Inferior parietal cortex (tissue), 1 donor: ENCODE measurements at regions not wholly inside any gene's neighbourhood (a gene's known extent, or its start where the extent isn't known, plus 50 kb on each side); places are given as distances from the start of the nearest gene placed in this dataset.

Source experiments
- DNase-seq: peaks from one replicate; pipeline ENCODE4 v3.0.0-alpha.2; 2016; ENCODE audit errors: extremely low spot score

- DNase-seq = no peak
These were observed 502.9 kb downstream of the SHQ1 start for GRCh38 chr3:72345237-72345878.

DNA sequence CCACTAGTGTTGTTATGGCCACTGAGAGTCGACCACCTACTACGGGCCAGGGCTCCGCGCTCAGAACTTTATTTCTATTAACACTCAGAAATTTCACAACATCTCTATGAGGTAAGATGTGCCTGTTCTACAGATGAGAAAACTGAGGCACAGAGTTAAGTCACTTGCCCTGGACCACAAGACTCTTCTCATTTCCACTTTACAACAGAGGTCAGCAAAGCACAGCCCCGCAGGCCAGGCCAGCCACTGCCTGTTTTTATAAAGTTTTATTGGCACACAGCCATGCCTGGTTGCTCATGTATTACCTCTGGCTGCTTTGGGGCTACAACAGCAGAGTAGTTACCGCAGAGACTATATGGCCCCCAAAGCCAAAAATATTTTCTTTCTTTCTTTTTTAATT is 503.6 kb downstream of the SHQ1 start:
- no peak for DNase-seq

- no peak for DNase-seq
These were observed 504.0 kb downstream of the SHQ1 start for GRCh38 chr3:72344236-72344635.

- DNase-seq = no peak
These were observed 505.2 kb downstream of the SHQ1 start for GRCh38 chr3:72343078-72343477.

DNA sequence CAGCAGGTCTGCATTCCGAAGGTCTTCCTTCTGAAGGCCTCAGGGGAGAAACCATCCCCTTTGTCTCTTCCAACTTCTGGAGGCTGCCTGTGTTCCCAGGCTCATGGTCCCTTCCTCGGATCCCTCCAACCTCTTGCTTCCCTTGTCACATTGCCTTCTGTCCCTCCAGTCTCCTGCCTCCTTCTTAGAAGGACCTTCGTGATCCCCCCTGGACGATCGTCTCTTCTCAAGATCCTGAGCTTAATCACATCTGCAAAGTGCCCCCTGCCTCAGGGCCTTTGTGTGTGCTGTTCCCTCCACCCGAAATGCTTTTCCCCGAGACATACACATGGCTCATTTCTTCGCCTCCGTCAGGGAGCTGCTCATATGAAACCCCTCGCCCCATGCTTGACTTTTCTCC is 505.8 kb downstream of the SHQ1 start:
- no peak for DNase-seq

DNA sequence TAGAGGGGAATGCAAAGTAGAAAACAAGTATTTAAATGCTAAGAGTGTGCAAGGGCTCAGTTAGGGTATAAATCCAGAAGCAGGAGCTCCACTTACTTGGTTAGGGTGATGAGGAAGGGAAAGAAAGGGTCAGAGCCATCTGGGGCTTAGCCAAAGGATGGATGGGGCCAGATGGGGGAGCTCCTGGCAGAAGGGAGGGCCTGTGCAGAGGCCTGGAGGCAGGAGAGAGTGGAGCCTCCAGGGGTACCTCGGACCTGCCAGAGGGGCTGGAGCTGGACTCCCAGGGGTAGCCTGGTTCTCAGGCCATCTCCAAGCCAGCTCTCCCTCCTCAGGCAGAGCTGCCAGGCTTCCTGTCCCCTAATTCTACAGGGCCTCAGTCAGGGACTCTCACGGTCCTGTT is 506.3 kb downstream of the SHQ1 start:
- DNase-seq = no peak

DNA sequence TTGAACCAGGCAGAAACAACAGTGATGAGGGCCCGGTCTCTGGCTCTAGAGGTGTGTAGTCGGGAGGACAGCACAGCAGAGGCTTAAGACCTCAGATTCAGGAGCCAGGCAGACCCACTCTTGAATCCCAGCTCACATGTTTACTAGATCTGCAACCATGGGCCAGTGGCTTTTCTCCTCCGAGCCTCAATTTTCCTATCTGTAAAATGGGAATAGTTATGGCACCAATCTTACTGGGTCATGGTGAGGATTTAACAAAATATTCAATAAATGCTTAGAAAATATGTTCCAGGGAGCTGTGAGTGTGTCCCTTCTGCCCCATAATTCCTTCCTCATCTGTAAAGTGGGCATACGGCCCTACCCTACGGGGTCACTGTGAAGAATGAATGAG is 506.9 kb downstream of the SHQ1 start:
- DNase-seq = no peak

DNA sequence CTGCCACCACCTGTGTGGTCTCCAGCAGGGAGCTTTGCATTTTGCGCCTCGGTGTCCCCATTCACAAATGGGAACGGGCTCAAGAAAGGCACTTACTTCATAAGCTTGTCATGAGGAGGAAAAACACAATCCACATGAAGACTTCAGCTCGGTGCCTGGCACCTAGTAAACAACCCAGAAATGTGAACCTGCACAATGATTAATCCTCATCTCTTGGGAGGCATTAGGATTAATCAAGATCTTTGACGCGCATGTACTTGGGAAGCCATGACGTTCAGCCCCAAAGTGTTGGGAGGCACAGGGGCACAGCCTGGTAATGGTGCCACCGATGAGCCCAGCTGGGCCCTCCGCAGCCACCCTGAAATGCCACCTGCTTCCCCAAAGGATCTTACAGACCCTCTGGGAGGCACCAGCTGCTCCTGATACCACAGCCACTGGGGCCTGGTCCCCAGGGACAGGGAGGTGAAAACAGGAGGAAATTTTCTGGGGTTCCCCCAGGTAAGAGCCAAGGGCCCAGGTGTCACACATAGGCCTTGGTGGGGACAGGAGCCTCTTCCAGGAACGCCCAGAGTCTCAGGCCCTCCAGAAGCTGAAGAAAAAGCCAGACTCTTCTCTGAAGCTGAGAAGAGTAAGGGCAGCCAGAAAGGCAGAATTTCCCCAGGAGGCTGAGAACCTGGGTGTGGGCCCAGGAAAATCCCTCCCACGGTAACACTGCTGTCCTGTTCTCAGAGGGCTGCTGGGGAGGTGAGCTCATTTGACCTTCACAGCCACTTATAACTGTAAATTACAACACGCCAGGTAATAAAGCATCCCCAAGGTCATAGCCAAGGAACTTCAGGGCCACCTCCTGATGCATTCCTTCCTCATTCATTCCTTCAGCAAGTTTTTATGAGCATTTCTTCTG is 507.5 kb downstream of the SHQ1 start:
- no peak for DNase-seq

DNA sequence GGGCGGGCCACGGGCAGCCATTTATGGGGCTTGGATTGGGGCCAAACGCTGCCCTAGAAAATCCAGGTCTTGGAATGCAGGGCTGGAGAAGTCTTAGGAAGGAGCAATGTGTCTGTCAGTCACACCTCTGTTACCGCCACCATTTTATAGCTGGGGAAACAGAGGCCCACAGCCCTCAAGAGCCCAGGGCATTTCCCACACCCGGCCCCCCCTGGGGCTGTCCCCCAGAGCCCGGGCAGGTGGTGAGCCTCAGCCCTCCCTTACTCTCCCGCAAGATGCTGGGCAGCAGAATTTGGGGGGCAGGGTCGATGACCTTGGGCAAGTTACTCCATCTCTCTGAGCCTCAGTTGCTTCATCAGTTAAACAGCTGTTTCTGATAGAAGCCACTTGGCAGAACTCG is 508.2 kb downstream of the SHQ1 start:
- no peak for DNase-seq

DNA sequence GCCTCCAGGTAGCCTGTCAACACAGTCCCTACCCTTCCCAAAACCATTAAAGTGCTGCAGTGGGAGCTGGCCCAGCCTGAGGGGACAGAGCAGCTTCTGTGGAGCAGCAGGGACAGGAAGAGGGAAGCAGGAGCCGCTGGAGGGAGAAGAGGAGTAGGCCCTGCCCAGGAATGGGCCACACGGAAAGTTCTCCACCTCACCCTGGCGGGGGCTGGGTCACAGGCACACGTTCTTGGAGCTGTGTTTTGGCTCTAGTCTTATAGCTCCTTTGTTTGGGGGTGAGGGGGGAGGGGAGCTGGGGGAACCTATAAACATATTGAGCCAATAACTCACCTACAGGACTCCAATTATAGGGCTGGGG is 508.6 kb downstream of the SHQ1 start:
- no peak for DNase-seq

DNA sequence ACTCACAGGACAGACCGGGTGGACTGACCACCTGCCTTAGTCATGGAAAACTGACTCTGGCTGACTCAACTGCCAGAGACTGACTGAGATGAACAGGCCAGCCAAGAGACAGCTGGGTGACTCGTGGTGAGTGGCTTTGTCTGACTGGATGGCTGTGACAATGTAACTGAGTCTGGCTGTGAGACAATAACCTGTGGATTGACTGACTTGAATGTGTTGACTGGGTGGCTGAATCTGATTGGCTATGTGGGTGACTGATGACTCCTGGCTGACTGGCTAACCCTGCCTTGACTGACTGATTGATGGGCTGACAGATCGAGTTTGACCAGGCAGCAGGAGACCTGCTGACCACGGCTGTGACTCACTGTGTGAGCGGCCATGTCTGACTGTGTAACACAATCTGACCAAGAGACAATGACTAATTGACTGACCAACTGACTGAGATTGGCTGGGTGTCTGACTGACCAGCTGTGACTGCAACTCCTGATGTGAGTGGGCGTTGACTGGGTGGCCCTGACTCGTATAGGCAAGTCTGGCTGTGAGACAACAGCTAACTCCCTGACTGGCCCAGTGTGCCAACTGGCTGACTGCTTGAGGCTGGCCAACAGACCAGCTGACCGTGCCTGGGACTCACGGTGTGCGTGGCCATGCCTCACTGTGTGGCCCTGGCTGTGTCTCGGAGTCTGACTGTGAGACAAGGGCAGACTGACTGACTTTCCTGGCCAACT is 509.1 kb downstream of the SHQ1 start:
- no peak for DNase-seq

DNA sequence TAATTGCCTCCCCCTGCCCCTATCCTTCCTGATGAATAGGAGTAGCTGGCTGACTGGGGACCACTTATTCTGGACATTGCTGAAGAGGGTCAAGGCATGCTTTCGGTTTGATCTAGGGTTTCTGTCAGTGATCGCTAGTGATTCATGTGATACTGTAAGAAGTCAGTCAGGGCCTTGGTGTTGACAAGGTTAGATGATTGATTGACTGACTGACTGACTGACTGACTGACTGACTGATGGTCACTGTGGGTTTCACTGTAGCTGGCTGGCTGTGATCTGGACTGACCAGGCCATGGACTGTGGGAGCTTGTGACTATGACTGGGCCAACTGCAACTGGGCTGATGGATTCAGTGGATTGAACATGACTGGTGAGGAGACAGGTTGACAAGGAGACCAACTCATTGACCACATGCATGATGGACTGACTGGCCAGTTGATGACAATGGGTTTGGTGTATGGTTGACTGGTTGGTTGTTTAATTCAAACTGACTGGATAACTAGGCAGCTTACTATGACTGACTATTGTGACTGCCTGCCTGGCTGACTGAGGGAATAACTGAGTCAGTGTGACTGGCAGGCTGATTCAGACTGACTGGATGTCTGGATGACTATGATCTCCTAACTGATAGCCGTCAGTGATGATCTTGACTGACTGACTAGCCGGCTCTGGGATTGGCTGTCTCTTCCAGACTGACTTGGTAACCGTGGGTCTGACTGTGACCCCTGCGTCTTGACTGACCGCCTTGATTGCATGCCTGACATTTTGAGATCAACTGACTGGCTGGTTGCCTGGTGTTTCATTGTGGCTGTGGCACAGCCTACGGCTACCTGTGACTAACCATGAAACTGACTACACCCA is 509.9 kb downstream of the SHQ1 start:
- DNase-seq = no peak

DNA sequence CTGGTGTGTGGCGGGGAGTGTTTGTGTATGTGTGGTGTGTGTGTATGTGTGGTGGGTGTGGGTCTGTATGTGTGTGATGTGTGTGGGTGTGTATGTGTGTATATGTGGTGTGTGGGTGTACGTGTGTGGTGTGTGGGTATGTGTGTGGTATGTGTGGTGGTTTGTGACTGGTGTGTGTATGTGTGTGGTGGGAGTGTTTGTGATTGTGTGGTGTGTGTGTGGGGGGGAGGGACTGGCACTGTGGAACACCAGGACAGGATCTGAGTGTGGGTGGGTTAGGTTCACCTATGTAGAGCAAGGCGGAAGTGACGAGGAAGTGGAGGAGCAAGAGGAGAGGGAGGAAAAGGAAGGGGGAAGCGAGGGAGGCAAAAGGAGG is 510.8 kb downstream of the SHQ1 start:
- no peak for DNase-seq

GRCh38 chr3:72336821-72337479 is 511.3 kb downstream of the SHQ1 start:
- no peak for DNase-seq

GRCh38 chr3:72336114-72336651 is 512.1 kb downstream of the SHQ1 start:
- no peak for DNase-seq

DNA sequence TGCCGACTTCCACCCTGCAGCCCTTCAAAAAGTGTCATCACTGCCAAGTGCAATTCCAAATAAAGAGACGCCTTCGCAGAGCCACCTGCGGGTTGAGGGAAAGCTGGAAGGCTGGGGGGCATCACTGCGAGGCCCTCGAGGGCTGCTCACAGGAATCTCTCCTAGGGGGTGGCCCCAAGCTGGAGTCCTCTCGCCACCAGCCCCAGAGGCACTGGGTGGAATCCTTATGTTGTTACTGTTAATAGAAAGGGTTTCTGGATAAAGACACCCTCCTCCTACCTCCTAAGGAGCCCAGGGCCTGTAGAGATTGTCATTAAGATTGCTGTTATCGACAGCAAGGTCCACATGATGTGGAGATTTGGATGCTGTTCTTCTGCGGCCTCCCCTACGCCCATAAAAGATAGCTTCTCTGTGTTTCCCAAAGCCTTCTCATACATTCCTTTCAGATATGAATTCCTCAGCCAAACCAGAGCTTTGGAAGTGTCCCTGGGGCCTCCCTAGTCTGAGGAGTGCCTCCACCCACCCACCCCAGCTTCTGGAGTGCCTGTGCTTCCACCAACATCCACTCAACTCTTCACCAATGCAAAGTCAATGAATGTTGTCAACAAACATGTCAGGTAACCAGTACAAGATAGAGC is 512.7 kb downstream of the SHQ1 start:
- no peak for DNase-seq

DNA sequence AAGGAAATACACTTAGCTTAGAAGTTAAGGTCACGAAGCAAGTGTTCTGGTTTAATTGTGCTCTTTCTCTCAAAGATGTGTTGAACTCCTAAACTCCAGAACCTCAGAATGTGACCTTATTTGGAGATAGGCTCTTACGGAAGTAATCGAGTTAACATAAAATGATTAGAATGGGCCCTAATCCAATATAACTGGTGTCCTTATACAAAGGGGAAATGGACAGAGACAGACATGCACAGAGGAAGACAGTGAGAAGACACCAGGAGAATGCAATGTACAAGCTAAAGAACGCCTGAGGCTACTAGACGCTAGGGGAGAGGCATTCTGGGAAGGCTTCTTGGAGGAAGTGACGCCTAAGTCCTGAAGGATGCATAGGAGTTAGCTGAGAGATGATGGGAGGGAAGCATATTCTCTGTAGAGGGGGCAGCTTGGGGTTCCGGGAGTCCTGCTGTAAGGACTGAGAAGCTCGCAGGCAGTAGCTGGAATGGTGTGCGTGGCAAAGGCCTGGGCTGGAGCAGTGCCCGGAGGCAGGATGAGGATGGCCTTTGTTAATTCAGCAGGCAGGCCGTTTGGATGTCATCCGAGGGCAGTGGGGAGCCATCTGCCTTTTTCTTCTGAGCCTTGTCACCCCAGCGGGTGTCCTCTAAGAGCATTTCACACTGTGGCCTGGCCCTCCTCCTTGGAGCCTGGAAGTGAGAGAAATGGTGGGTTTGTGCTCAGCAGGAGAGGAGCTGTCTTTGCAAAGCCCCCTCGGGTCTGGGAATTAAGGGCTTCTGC is 513.4 kb downstream of the SHQ1 start:
- peak; percentile 80 for DNase-seq

DNA sequence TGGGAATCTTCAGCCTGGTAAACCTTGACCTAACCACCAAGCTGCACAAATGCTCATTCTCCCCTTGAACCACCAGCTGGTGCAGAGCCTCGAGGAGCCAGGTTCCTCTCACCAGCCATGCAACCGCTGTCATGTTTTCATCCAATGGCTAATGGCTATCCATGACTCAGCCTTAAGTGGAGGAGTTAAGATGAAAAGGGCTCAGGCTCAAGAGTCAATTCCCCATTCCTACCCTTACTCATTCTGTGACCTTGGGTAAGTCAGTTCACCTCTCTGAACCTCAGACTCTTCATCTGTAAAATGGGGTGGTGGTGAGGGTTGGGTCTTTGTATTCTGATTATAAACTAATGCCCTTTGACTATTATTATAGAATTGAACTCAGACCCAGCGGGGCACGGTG is 515.6 kb downstream of the SHQ1 start:
- no peak for DNase-seq

GRCh38 chr3:72332036-72332435 is 516.2 kb downstream of the SHQ1 start:
- DNase-seq = no peak

DNA sequence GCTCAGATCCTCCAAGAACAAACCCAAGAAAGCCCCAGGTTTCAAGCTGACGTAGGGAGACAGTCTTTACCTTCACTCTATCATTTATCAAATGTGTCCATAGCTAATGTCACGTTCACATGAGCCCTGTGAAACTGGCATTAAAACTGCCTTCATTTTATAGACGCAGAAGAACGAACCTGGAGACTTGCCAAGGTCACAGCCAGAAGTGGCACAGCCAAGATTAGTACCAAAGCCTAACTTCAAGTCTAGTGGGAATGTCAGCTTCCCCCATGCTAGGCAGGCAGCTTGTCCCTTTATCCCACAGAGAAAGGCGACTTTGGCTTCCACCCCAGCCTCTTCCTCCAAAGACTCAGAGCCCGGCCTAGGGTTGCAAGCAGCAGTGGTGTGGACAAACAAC is 517.2 kb downstream of the SHQ1 start:
- DNase-seq = no peak
